NAMALWA (cell line): ENCODE measurements at regions not wholly inside any gene's neighbourhood (a gene's known extent, or its start where the extent isn't known, plus 50 kb on each side); places are given as distances from the start of the nearest gene placed in this dataset.

Experiments
- DNase-seq: peaks from one replicate; pipeline ENCODE4 v3.0.0-alpha.2; 2015; ENCODE audit warnings: low spot score

DNA sequence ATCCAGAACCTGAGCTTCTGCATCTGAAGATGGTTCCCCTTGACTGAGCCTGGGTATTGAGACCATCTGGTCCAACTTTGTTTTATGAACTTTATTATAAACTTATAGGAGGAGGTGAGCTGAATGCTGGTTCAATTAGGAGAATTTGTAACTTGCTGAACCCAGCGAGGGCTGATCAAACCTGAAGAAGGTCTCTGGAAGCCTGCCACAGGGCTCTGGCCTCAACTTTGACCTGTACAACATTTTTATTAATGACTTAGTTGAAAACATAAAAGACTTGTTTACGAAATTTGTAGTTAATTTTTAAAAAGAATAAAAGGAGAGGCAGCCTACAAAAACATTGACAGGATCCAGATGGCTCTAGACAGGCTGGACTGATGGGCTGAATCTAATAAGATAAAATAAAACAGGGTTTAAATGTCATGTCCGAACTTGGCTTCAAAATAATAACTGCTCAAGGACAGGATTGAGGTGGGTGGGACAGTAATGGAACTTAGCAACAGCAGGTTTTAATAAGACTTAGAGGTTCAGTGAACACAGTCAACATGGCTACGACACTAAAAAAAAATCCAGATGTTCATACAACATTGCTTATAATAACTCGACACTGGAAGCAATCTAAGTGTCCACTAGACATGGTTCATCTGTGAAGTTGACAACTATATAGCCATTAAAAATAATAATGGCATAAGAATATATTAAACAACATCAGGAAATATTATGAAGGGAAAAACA, 53.4 kb upstream of the GJB5 start:
- no peak for DNase-seq
